Loucy (cell line): ENCODE measurements at regions not wholly inside any gene's neighbourhood (a gene's known extent, or its start where the extent isn't known, plus 50 kb on each side); places are given as distances from the start of the nearest gene placed in this dataset.

Source experiments
- H2AFZ ChIP-seq: fragments of 200-600 bp; sonication (generic); 2 replicates; pipeline ENCODE4 v1.6.0; 2016; ENCODE audit warnings: antibody characterized with exemption, mild to moderate bottlenecking, low read length, moderate library complexity
- H3F3A ChIP-seq: fragments of 200-600 bp; 2 replicates; pipeline ENCODE4 v1.6.0; 2016; ENCODE audit warnings: antibody characterized with exemption, low read depth, mild to moderate bottlenecking
- H3K27me3 ChIP-seq: fragments of 200-600 bp; sonication (generic); 2 replicates; pipeline ENCODE4 v1.6.1; 2014; ENCODE audit warnings: low read length, mild to moderate bottlenecking; ENCODE audit not compliant: insufficient read depth, poor library complexity, severe bottlenecking
- H3K36me3 ChIP-seq: fragments of 200-600 bp; sonication (generic); 2 replicates; pipeline ENCODE4 v1.6.1; 2016; ENCODE audit warnings: low read length; ENCODE audit not compliant: insufficient read depth
- H3K4me1 ChIP-seq: fragments of 200-600 bp; sonication (generic); 2 replicates; pipeline ENCODE4 v1.5.1; 2014; ENCODE audit warnings: low read length, mild to moderate bottlenecking; ENCODE audit not compliant: insufficient read depth, poor library complexity, severe bottlenecking
- H3K4me2 ChIP-seq: fragments of 200-600 bp; sonication (generic); 2 replicates; pipeline ENCODE4 v1.6.0; 2014; ENCODE audit warnings: antibody characterized with exemption, low read length, low read depth, mild to moderate bottlenecking; ENCODE audit not compliant: poor library complexity, severe bottlenecking
- H3K4me3 ChIP-seq: fragments of 200-600 bp; sonication (generic); 2 replicates; pipeline ENCODE4 v1.5.1; 2014; ENCODE audit warnings: low read length, mild to moderate bottlenecking, mixed read lengths; ENCODE audit not compliant: poor library complexity, severe bottlenecking
- H3K79me2 ChIP-seq: fragments of 200-600 bp; sonication (generic); 2 replicates; pipeline ENCODE4 v1.6.1; 2014; ENCODE audit warnings: low read length; ENCODE audit not compliant: insufficient read depth
- H3K9ac ChIP-seq: fragments of 200-600 bp; sonication (generic); 2 replicates; pipeline ENCODE4 v1.6.0; 2014; ENCODE audit warnings: mild to moderate bottlenecking, low read depth, low read length, moderate library complexity; ENCODE audit not compliant: poor library complexity, severe bottlenecking
- H3K9me2 ChIP-seq: fragments of 200-600 bp; sonication (generic); replicated peaks from 2 replicates; pipeline ENCODE4 v1.6.1; 2016; ENCODE audit warnings: low read depth, low read length, mixed read lengths
- H3K9me3 ChIP-seq: fragments of 200-600 bp; sonication (generic); 2 replicates; pipeline ENCODE4 v1.6.1; 2014; ENCODE audit warnings: mild to moderate bottlenecking, antibody characterized with exemption, low read length, low read depth; ENCODE audit not compliant: insufficient read depth
- H4K20me1 ChIP-seq: fragments of 200-600 bp; sonication (generic); 2 replicates; pipeline ENCODE4 v1.6.0; 2014; ENCODE audit warnings: antibody characterized with exemption, low read length, mild to moderate bottlenecking; ENCODE audit not compliant: insufficient read depth, poor library complexity, severe bottlenecking
- EZH2phosphoT487 ChIP-seq: fragments of 200-600 bp; IDR thresholded peaks from 2 replicates; pipeline ENCODE4 v1.6.1; 2018; ENCODE audit warnings: antibody characterized with exemption, mild to moderate bottlenecking, moderate library complexity, borderline replicate concordance
- TF ChIP-seq, protein P1 (sequence below): fragments of 200-600 bp; sonication (generic); conservative IDR thresholded peaks from 2 replicates; pipeline ENCODE4 v1.5.1; 2014; ENCODE audit warnings: mild to moderate bottlenecking, antibody characterized with exemption, low read length

- H3K79me2 ChIP-seq = no peaks in the 10 kb centered on the region
- no peaks in the 10 kb centered on the region for H3K9me2 ChIP-seq
- no peaks in the 10 kb centered on the region for H3K27me3 ChIP-seq
- no peaks in the 10 kb centered on the region for H3K36me3 ChIP-seq
- H3F3A ChIP-seq = no peaks in the 10 kb centered on the region
- TF ChIP-seq EZH2phosphoT487 = no peak
- TF ChIP-seq, protein P1, sequence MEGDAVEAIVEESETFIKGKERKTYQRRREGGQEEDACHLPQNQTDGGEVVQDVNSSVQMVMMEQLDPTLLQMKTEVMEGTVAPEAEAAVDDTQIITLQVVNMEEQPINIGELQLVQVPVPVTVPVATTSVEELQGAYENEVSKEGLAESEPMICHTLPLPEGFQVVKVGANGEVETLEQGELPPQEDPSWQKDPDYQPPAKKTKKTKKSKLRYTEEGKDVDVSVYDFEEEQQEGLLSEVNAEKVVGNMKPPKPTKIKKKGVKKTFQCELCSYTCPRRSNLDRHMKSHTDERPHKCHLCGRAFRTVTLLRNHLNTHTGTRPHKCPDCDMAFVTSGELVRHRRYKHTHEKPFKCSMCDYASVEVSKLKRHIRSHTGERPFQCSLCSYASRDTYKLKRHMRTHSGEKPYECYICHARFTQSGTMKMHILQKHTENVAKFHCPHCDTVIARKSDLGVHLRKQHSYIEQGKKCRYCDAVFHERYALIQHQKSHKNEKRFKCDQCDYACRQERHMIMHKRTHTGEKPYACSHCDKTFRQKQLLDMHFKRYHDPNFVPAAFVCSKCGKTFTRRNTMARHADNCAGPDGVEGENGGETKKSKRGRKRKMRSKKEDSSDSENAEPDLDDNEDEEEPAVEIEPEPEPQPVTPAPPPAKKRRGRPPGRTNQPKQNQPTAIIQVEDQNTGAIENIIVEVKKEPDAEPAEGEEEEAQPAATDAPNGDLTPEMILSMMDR = no peak
- H3K4me3 ChIP-seq = no peak overlapping the region
- H3K4me1 ChIP-seq = no peaks in the 10 kb centered on the region
- no peaks in the 10 kb centered on the region for H4K20me1 ChIP-seq
- H2AFZ ChIP-seq = no peak overlapping the region
- no peaks in the 10 kb centered on the region for H3K9me3 ChIP-seq
- no peak overlapping the region for H3K9ac ChIP-seq
- no peak overlapping the region for H3K4me2 ChIP-seq
Observed at GRCh38 chr4:12053966-12054365, 625.3 kb upstream of the HS3ST1 start.

DNA sequence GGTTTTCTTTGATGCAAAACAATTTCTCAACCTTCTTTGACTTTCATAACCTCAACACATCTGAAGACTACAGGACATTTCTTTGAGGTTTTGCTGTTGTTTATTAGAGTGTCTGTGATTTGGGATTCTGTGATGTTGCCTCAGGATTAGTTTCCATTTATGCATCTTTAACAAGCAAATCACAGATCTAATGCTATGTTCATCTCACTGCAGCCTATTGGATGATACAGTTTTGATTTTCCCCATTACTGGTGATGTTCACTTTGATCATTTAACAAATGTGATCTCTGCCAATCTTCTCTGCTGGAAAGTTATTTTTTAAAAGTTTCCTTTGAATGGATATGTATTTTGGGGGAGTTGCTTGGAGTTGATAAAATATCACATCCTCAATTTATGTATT lies 624.9 kb upstream of the HS3ST1 start:
- Histone ChIP-seq H4K20me1 (no peaks in the 10 kb centered on the region), H3K27me3 (no peaks in the 10 kb centered on the region), H3K36me3 (no peaks in the 10 kb centered on the region), H3F3A (no peaks in the 10 kb centered on the region), H2AFZ (no peak overlapping the region), H3K9ac (no peak overlapping the region), H3K9me3 (no peaks in the 10 kb centered on the region), H3K79me2 (no peaks in the 10 kb centered on the region), H3K4me1 (no peaks in the 10 kb centered on the region), H3K9me2 (no peaks in the 10 kb centered on the region), H3K4me2 (no peak overlapping the region), H3K4me3 (no peak overlapping the region)
- TF ChIP-seq EZH2phosphoT487 = no peak
- TF ChIP-seq, protein P1 = no peak

- Histone ChIP-seq H3K9me3 (no peaks in the 10 kb centered on the region), H3K79me2 (no peaks in the 10 kb centered on the region), H4K20me1 (no peaks in the 10 kb centered on the region), H3K27me3 (no peaks in the 10 kb centered on the region), H3K4me3 (no peak overlapping the region), H3F3A (no peaks in the 10 kb centered on the region), H3K4me1 (no peaks in the 10 kb centered on the region), H3K9me2 (no peaks in the 10 kb centered on the region), H3K36me3 (no peaks in the 10 kb centered on the region), H2AFZ (no peak overlapping the region), H3K9ac (no peak overlapping the region), H3K4me2 (no peak overlapping the region)
- no peak for TF ChIP-seq EZH2phosphoT487
- TF ChIP-seq, protein P1 = no peak
Observed at GRCh38 chr4:12050357-12050756, 621.7 kb upstream of the HS3ST1 start.
